Body of pancreas (tissue), 4 donors: ENCODE measurements at regions not wholly inside any gene's neighbourhood (a gene's known extent, or its start where the extent isn't known, plus 50 kb on each side); places are given as distances from the start of the nearest gene placed in this dataset.

Experiments used
- ATAC-seq: fragments of 150-250 bp; one replicate; pipeline ENCODE4 v1.9.1; 2016
- DNase-seq, 4 donors: peaks; one replicate each; pipeline ENCODE4 v3.0.0-alpha.2; 2019
- H3K27ac ChIP-seq, 4 donors: fragments of 200-600 bp; sonication (generic); 1 replicate in 3 of 4; 2 replicates in 1 of 4; pipeline versions ENCODE4 v1.5.1 to v1.6.1; 2016 to 2019; ENCODE audit warnings: mild to moderate bottlenecking in 1 of 4, mixed read lengths in 1 of 4, moderate library complexity in 1 of 4
- H3K27me3 ChIP-seq, 2 donors: fragments of 200-600 bp; sonication (generic); one replicate each; pipeline ENCODE4 v1.6.0; 2016; ENCODE audit warnings: mild to moderate bottlenecking in 1 of 2
- H3K36me3 ChIP-seq, 2 donors: fragments of 200-600 bp; sonication (generic); replicated peaks in 1 of 2; 2 replicates each; pipeline ENCODE4 v1.5.1; 2016; ENCODE audit warnings: low read depth in 2 of 2; ENCODE audit not compliant: insufficient read depth in 1 of 2
- H3K4me1 ChIP-seq: fragments of 200-600 bp; sonication (generic); one replicate; pipeline ENCODE4 v1.6.0; 2016
- H3K4me3 ChIP-seq, 2 donors: fragments of 200-600 bp; sonication (generic); 1 replicate in 1 of 2; 2 replicates in 1 of 2; pipeline ENCODE4 v1.5.1; 2016 to 2019
- H3K9me3 ChIP-seq, 3 donors: fragments of 200-600 bp; sonication (generic); 1 replicate in 2 of 3; 2 replicates in 1 of 3; pipeline ENCODE4 v1.5.1; 2016
- POLR2A ChIP-seq, 3 donors: fragments of 450-650 bp; IDR thresholded peaks; one replicate each; pipeline ENCODE4 v1.6.1; 2016; ENCODE audit warnings: antibody characterized with exemption in 3 of 3, mild to moderate bottlenecking in 2 of 3
- WGBS, 2 donors: methylation state at CpG; one replicate each; pipeline ENCODE4 v1.1.5; 2017; 5-methylcytosine and 5-hydroxymethylcytosine counted together
- intact Hi-C: fragments of 100-400 bp; cut with DNase I; formaldehyde crosslinking; loops from one replicate; pipeline ENCODE4 v1.15.1; 2023
- TF ChIP-seq, protein P1 (sequence below), 7 experiments: fragments of 450-650 bp in 4 of 7; fragments of 200-600 bp in 3 of 7; sonication (generic) in 3 of 7; IDR thresholded peaks; one replicate each; pipeline ENCODE4 v1.5.1; 2016 to 2019; ENCODE audit warnings: antibody characterized with exemption in 7 of 7

- 79% methylated on average over 11 of the region's 11 CpGs for whole genome bisulfite sequencing, 2 donors
- H3K4me1 ChIP-seq = no peaks in the 10 kb centered on the region
- no peaks in the 10 kb centered on the region for H3K27me3 ChIP-seq
- H3K36me3 ChIP-seq = no peaks in the 10 kb centered on the region
- no peak overlapping the region for H3K27ac ChIP-seq
- intact Hi-C loops = no loop called here
- H3K4me3 ChIP-seq = no peak overlapping the region
- no peaks in the 10 kb centered on the region for H3K9me3 ChIP-seq
- no peak for DNase-seq
- no peak for ATAC-seq
- TF ChIP-seq, protein P1, sequence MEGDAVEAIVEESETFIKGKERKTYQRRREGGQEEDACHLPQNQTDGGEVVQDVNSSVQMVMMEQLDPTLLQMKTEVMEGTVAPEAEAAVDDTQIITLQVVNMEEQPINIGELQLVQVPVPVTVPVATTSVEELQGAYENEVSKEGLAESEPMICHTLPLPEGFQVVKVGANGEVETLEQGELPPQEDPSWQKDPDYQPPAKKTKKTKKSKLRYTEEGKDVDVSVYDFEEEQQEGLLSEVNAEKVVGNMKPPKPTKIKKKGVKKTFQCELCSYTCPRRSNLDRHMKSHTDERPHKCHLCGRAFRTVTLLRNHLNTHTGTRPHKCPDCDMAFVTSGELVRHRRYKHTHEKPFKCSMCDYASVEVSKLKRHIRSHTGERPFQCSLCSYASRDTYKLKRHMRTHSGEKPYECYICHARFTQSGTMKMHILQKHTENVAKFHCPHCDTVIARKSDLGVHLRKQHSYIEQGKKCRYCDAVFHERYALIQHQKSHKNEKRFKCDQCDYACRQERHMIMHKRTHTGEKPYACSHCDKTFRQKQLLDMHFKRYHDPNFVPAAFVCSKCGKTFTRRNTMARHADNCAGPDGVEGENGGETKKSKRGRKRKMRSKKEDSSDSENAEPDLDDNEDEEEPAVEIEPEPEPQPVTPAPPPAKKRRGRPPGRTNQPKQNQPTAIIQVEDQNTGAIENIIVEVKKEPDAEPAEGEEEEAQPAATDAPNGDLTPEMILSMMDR (IDR thresholded peaks at IDR 0.05) = no peak
- no peak for TF ChIP-seq POLR2A (IDR thresholded peaks at IDR 0.05)
These were observed 55.0 kb upstream of the C10orf120 start for GRCh38 chr10:122754491-122755235.

- H3K4me1 ChIP-seq = no peaks in the 10 kb centered on the region
- no peak overlapping the region for H3K4me3 ChIP-seq
- no peak for DNase-seq
- intact Hi-C loops = no loop called here
- 75 to 82% methylated on average over 12 to 13 of the region's 13 CpGs for WGBS, 2 donors
- no peaks in the 10 kb centered on the region for H3K9me3 ChIP-seq
- no peak overlapping the region for H3K27ac ChIP-seq
- TF ChIP-seq POLR2A (IDR thresholded peaks at IDR 0.05) = no peak
- TF ChIP-seq, protein P1 (IDR thresholded peaks at IDR 0.05) = no peak
- no peak for ATAC-seq
- H3K27me3 ChIP-seq = no peaks in the 10 kb centered on the region
- H3K36me3 ChIP-seq = no peaks in the 10 kb centered on the region
These were observed 50.2 kb upstream of the C10orf120 start for GRCh38 chr10:122749886-122750285.
